MM.1S (cell line): ENCODE measurements at regions not wholly inside any gene's neighbourhood (a gene's known extent, or its start where the extent isn't known, plus 50 kb on each side); places are given as distances from the start of the nearest gene placed in this dataset.

ENCODE experiments used
- DNase-seq: peaks from one replicate; pipeline ENCODE4 v3.0.0-alpha.2; 2015
- H2AFZ ChIP-seq: fragments of 300-600 bp; sonication (generic); 2 replicates; pipeline ENCODE4 v1.6.0; 2016; ENCODE audit warnings: antibody characterized with exemption, low read length
- H3F3A ChIP-seq: fragments of 300-600 bp; sonication (generic); 2 replicates; pipeline ENCODE4 v1.6.1; 2016; ENCODE audit warnings: mild to moderate bottlenecking, antibody characterized with exemption, low read length, moderate library complexity, mixed read lengths; ENCODE audit not compliant: insufficient read depth
- H3K27ac ChIP-seq: fragments of 300-600 bp; sonication (generic); 2 replicates; pipeline ENCODE4 v1.5.1; 2016; ENCODE audit warnings: mild to moderate bottlenecking, low read length
- H3K27me3 ChIP-seq: fragments of 300-600 bp; sonication (generic); replicated peaks from 2 replicates; pipeline ENCODE4 v1.6.0; 2016; ENCODE audit warnings: low read length; ENCODE audit not compliant: insufficient read depth
- H3K36me3 ChIP-seq: fragments of 300-600 bp; sonication (generic); replicated peaks from 2 replicates; pipeline ENCODE4 v1.6.1; 2016; ENCODE audit warnings: mild to moderate bottlenecking, low read length, mixed read lengths; ENCODE audit not compliant: insufficient read depth
- H3K4me1 ChIP-seq: fragments of 300-600 bp; sonication (generic); 2 replicates; pipeline ENCODE4 v1.6.1; 2016; ENCODE audit warnings: low read length, mixed read lengths
- H3K4me2 ChIP-seq: fragments of 300-600 bp; sonication (generic); 2 replicates; pipeline ENCODE4 v1.6.0; 2016; ENCODE audit warnings: low read depth, low read length
- H3K4me3 ChIP-seq: fragments of 300-600 bp; sonication (generic); 2 replicates; pipeline ENCODE4 v1.5.1; 2016; ENCODE audit warnings: low read length, mixed read lengths
- H3K79me2 ChIP-seq: fragments of 300-600 bp; sonication (generic); 2 replicates; pipeline ENCODE4 v1.6.1; 2016; ENCODE audit warnings: mixed run types, low read length, mixed read lengths
- H3K9ac ChIP-seq: fragments of 300-600 bp; sonication (generic); 2 replicates; pipeline ENCODE4 v1.6.1; 2016; ENCODE audit warnings: low read length, mixed read lengths
- H3K9me2 ChIP-seq: fragments of 300-600 bp; sonication (generic); replicated peaks from 2 replicates; pipeline ENCODE4 v1.6.1; 2016; ENCODE audit warnings: mild to moderate bottlenecking, low read length, mixed read lengths; ENCODE audit not compliant: insufficient read depth
- H3K9me3 ChIP-seq: fragments of 300-600 bp; sonication (generic); replicated peaks from 2 replicates; pipeline ENCODE4 v1.6.1; 2016; ENCODE audit warnings: mild to moderate bottlenecking, low read length, mixed read lengths; ENCODE audit not compliant: insufficient read depth
- H4K20me1 ChIP-seq: fragments of 300-600 bp; sonication (generic); 2 replicates; pipeline ENCODE4 v1.6.1; 2016; ENCODE audit warnings: mild to moderate bottlenecking, low read length, moderate library complexity, mixed read lengths; ENCODE audit not compliant: insufficient read depth
- CTCF ChIP-seq: fragments of 300-600 bp; sonication (generic); IDR thresholded peaks from 2 replicates; pipeline ENCODE4 v1.5.1; 2016; ENCODE audit warnings: antibody characterized with exemption, low read length, mixed read lengths
- EZH2 ChIP-seq: fragments of 300-600 bp; sonication (generic); optimal IDR thresholded peaks from 2 replicates; pipeline ENCODE3; 2017; ENCODE audit warnings: low read depth, mild to moderate bottlenecking, antibody characterized with exemption, low read length, mixed read lengths
- EZH2phosphoT487 ChIP-seq: fragments of 300-600 bp; sonication (generic); IDR thresholded peaks from 2 replicates; pipeline ENCODE4 v1.6.1; 2018; ENCODE audit warnings: antibody characterized with exemption, low read length

- TF ChIP-seq EZH2phosphoT487 (no peak), CTCF (no peak), EZH2 (no peak)
- Histone ChIP-seq H3K27me3 (no peaks in the 10 kb centered on the region), H3K9me3 (no peaks in the 10 kb centered on the region), H3K4me1 (no peaks in the 10 kb centered on the region), H3K9ac (no peak overlapping the region), H3F3A (no peaks in the 10 kb centered on the region), H3K4me3 (no peak overlapping the region), H3K36me3 (no peaks in the 10 kb centered on the region), H3K79me2 (no peaks in the 10 kb centered on the region), H3K9me2 (no peaks in the 10 kb centered on the region), H3K4me2 (no peak overlapping the region), H2AFZ (no peak overlapping the region), H4K20me1 (no peaks in the 10 kb centered on the region), H3K27ac (no peak overlapping the region)
- DNase-seq = no peak
These were observed 298.8 kb upstream of the TBX3 start for GRCh38 chr12:114982760-114983159.

- Histone ChIP-seq H3K4me2 (no peak overlapping the region), H3K36me3 (no peaks in the 10 kb centered on the region), H3K27ac (no peak overlapping the region), H3F3A (no peaks in the 10 kb centered on the region), H3K9me2 (no peaks in the 10 kb centered on the region), H3K9ac (no peak overlapping the region), H3K4me1 (no peaks in the 10 kb centered on the region), H4K20me1 (no peaks in the 10 kb centered on the region), H3K79me2 (no peaks in the 10 kb centered on the region), H3K9me3 (no peaks in the 10 kb centered on the region), H3K27me3 (no peaks in the 10 kb centered on the region), H2AFZ (no peak overlapping the region), H3K4me3 (no peak overlapping the region)
- no peak for DNase-seq
- TF ChIP-seq EZH2 (no peak), CTCF (no peak), EZH2phosphoT487 (no peak)
These were observed 297.1 kb upstream of the TBX3 start for GRCh38 chr12:114981036-114981435.

GRCh38 chr12:114976959-114977358 is 293.0 kb upstream of the TBX3 start:
- no peak overlapping the region for H3K4me3 ChIP-seq
- no peak overlapping the region for H3K4me2 ChIP-seq
- H4K20me1 ChIP-seq = no peaks in the 10 kb centered on the region
- H3K36me3 ChIP-seq = no peaks in the 10 kb centered on the region
- no peak for DNase-seq
- no peaks in the 10 kb centered on the region for H3F3A ChIP-seq
- no peak overlapping the region for H3K27ac ChIP-seq
- H3K4me1 ChIP-seq = no peaks in the 10 kb centered on the region
- TF ChIP-seq EZH2phosphoT487 (no peak), CTCF (no peak), EZH2 (no peak)
- no peak overlapping the region for H2AFZ ChIP-seq
- H3K9me2 ChIP-seq = no peaks in the 10 kb centered on the region
- no peaks in the 10 kb centered on the region for H3K9me3 ChIP-seq
- H3K27me3 ChIP-seq = no peaks in the 10 kb centered on the region
- H3K9ac ChIP-seq = no peak overlapping the region
- no peaks in the 10 kb centered on the region for H3K79me2 ChIP-seq
